BLaER1 (cell line): ENCODE measurements at regions not wholly inside any gene's neighbourhood (a gene's known extent, or its start where the extent isn't known, plus 50 kb on each side); places are given as distances from the start of the nearest gene placed in this dataset.
A peak's percentile ranks its signal among the peaks of the same experiment; 100 is the strongest.

Source experiments
- H3K27ac ChIP-seq: shearing (Covaris generic); formaldehyde crosslinking; 2 replicates; pipeline ENCODE4 v1.8.1; 2022
- H3K27me3 ChIP-seq: shearing (Covaris generic); formaldehyde crosslinking; 2 replicates; pipeline ENCODE4 v1.8.1; 2022
- H3K36me3 ChIP-seq: shearing (Covaris generic); formaldehyde crosslinking; 2 replicates; pipeline ENCODE4 v1.8.1; 2022
- H3K4me1 ChIP-seq: shearing (Covaris generic); formaldehyde crosslinking; 2 replicates; pipeline ENCODE4 v1.8.1; 2022
- H3K4me2 ChIP-seq: shearing (Covaris generic); formaldehyde crosslinking; 2 replicates; pipeline ENCODE4 v1.8.1; 2022
- H3K4me3 ChIP-seq: shearing (Covaris generic); formaldehyde crosslinking; 2 replicates; pipeline ENCODE4 v1.8.1; 2022
- H3K9ac ChIP-seq: shearing (Covaris generic); formaldehyde crosslinking; 2 replicates; pipeline ENCODE4 v1.8.1; 2022
- H3K9me3 ChIP-seq: shearing (Covaris generic); formaldehyde crosslinking; 2 replicates; pipeline ENCODE4 v1.8.1; 2022
- H4K20me1 ChIP-seq: shearing (Covaris generic); formaldehyde crosslinking; 2 replicates; pipeline ENCODE4 v1.8.1; 2022
- Cebpa-rat ChIP-seq: shearing (Covaris generic); IDR thresholded peaks from 2 replicates; pipeline ENCODE4 v1.8.1; 2022

DNA sequence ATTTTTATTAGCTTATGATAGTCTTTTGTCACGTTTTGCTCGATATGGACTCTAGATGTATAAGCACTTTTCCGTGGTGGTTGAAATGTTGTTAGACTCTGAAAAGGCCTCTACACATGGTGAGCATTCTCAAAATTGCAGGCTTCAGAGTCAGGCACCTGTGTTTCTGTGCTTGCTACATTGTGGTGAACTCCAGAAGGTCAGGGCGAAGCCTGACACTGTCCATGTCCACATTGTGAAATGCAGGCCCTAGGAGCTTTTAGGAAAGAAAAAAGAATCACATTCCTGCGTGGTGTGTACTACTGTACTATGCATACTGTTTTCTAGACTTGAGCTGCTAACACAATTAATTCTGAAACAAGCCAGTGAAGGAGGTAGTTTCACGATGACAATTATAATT lies 86.3 kb downstream of the HS3ST1 start:
- Histone ChIP-seq H4K20me1 (no peaks in the 10 kb centered on the region), H3K27me3 (no peaks in the 10 kb centered on the region)
- TF ChIP-seq Cebpa-rat, result no peak

DNA sequence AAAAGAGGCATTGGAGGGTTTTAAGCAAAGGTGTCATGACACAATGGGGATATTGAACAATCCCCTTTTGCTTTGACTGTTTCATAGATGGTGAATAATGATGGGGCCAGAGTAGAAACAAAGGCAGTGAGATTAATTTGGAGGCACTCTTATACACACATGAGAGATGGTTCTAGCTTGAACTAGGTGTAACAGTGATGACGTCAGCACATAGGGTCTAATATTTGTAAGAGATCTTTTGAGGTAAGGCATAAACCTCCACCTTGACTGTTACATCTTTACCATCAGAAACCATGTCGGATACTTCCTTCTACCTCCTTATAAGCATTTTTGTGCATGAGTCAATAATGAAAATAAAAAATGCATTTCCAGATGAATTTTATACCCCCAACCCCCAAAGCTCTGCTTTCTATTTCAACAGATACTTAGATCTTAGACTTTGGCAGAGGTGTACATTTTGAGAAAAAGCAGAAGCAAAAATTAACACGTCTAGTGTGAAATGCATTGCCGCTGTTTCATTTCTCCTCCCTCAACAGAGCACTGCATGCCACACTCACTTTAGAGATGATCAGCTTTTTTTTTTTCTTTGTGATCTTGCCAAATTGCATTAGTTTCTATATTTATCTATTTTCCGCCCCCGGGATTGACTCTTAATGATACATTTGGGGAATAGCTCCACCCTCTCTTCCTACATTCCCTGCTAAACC lies 87.2 kb downstream of the HS3ST1 start:
- no peak for TF ChIP-seq Cebpa-rat
- Histone ChIP-seq H4K20me1 (no peaks in the 10 kb centered on the region), H3K4me3 (no peak overlapping the region), H3K27ac (no peak overlapping the region), H3K27me3 (no peaks in the 10 kb centered on the region), H3K4me2 (no peak overlapping the region), H3K36me3 (no peaks in the 10 kb centered on the region), H3K4me1 (peaks cover 16% of the 10 kb centered on the region), H3K9me3 (no peaks in the 10 kb centered on the region), H3K9ac (no peak overlapping the region)

More for the DNA sequence above, 86.3 kb downstream of the HS3ST1 start:
- no peak overlapping the region for H3K4me3 ChIP-seq
- no peak overlapping the region for H3K9ac ChIP-seq
- peaks cover 16% of the 10 kb centered on the region for H3K4me1 ChIP-seq
- H3K4me2 ChIP-seq, result no peak overlapping the region
- H3K27ac ChIP-seq, result no peak overlapping the region
- no peaks in the 10 kb centered on the region for H3K9me3 ChIP-seq
- H3K36me3 ChIP-seq, result no peaks in the 10 kb centered on the region

DNA sequence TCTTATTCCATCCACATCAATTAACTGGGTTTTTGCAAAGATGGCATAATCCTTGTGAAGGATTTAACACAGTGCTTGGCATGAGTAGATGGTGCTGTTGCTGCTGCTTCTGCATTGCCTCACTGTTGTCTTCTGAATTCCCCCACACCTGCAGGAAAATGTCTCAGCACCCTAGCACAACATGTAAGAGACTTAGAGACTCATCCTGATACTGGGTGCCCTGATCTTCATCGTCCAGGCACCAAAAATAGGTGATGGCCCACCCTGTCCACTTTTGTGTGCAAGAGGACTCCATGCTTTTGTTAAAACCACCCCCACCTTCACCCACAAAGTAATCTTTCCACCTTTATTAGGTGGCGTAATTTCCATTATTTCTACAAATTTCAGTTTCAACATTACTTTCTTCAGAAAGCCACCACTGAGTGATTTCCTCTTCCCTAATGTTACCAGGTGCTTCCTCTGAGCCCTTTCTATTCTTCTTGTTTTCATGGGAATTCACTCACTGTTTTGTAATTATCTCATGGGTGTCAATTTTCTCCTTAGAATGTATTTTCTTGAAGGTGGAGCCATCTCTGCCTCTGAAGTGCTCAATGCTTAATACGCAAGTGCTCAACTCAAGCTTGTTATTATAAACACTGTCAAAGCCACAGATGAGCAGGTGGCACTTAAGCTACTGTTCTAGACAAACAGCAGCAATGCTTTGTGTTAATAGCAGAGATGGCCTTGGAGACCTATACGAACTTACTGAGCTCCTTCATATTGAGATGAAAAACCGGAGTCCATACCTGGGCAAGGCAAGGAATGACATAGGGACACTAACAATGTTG lies 89.5 kb downstream of the HS3ST1 start:
- Histone ChIP-seq H4K20me1 (no peaks in the 10 kb centered on the region), H3K4me2 (peak overlapping the region; percentile 51), H3K27ac (no peak overlapping the region), H3K9ac (no peak overlapping the region), H3K9me3 (no peaks in the 10 kb centered on the region), H3K4me3 (no peak overlapping the region), H3K27me3 (no peaks in the 10 kb centered on the region), H3K36me3 (no peaks in the 10 kb centered on the region), H3K4me1 (peaks cover 16% of the 10 kb centered on the region)
- no peak for TF ChIP-seq Cebpa-rat

DNA sequence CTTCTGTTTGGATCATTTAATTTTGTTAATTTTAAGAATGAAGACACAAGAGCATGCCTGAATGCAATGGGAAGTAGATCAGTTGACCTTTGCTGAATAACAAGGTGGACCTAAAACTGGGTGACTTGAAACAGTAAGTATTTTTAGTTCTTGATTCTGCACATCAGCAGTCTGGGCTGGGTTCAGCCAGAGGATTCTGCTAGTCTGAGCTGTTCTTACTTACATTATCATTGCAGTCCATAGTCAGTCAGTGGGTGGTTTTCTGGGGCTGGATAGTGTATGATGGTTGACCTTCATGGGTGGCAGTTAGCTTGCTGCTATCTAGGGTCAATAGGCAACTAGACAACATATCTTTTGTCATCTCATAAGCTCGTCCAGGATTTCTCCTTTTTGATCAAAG lies 91.4 kb downstream of the HS3ST1 start:
- Histone ChIP-seq H3K27me3 (no peaks in the 10 kb centered on the region), H3K36me3 (no peaks in the 10 kb centered on the region), H3K9me3 (no peaks in the 10 kb centered on the region), H4K20me1 (no peaks in the 10 kb centered on the region), H3K4me3 (no peak overlapping the region), H3K27ac (no peak overlapping the region), H3K4me1 (peaks cover 16% of the 10 kb centered on the region), H3K9ac (no peak overlapping the region), H3K4me2 (no peak overlapping the region)
- no peak for TF ChIP-seq Cebpa-rat

DNA sequence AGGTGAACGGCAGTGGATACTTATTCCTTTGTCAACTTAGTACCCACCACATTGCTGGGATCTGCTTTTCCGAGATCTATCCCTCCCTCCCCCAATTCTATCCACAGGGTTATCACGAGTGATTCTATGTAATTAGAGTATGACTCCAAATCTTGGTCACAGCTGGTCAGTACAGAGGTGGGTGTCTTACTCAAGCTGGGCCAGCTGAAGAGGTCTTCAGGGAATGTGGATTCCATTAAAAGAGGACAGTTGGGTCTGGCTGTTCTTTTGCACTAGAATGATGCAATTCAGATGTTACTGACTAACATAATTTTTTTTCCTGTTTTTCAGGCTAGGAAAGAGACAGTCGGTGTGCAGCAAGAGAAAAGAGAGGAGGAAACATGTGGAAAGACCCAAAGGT lies 92.3 kb downstream of the HS3ST1 start:
- H3K4me1 ChIP-seq, result peaks cover 16% of the 10 kb centered on the region
- no peaks in the 10 kb centered on the region for H3K9me3 ChIP-seq
- no peak overlapping the region for H3K9ac ChIP-seq
- no peak overlapping the region for H3K4me3 ChIP-seq
- no peak overlapping the region for H3K4me2 ChIP-seq
- no peak overlapping the region for H3K27ac ChIP-seq
- H3K36me3 ChIP-seq, result no peaks in the 10 kb centered on the region
- no peaks in the 10 kb centered on the region for H4K20me1 ChIP-seq
- H3K27me3 ChIP-seq, result no peaks in the 10 kb centered on the region
- no peak for TF ChIP-seq Cebpa-rat

DNA sequence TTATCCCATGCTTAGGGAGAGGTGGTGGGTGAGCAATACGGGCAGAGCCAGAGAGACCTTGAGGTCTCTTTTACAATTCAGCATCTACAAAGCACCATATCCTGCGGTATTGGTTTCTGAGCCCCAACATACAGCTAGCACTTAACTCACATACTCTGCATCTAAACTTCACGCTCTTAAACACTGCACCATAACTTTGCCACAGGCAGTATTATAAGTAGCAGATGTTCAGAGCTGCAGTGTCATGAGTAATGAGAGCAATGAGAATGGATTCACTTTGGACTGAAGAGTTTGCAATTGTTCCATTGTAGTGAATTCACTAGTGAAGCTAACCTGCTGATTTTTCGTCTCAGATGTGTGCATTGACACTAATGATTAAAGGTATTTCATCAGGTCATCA lies 93.8 kb downstream of the HS3ST1 start:
- Histone ChIP-seq H4K20me1 (no peaks in the 10 kb centered on the region), H3K9me3 (no peaks in the 10 kb centered on the region), H3K9ac (no peak overlapping the region), H3K27ac (no peak overlapping the region), H3K4me1 (peaks cover 14% of the 10 kb centered on the region), H3K4me3 (no peak overlapping the region), H3K4me2 (no peak overlapping the region), H3K27me3 (no peaks in the 10 kb centered on the region), H3K36me3 (no peaks in the 10 kb centered on the region)
- TF ChIP-seq Cebpa-rat, result no peak

DNA sequence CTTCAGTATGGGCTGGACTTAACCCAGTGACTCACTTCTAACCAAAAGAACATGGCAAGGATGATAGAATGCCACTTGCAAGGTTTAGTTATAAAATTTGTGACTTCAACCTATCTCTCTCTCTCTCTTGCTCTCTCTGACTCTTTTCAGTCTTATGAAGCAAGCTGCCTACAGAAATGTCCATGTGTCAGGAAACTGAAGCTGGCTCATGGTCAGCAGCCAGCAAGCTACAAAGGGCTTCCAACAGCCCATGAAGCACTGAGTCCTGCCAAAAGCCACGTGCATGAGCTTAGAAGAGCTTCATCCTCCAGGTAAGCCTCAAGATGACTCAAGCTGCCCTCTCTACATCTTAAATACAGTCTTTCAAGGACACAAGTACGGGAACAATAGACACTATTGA lies 100.3 kb downstream of the HS3ST1 start:
- Histone ChIP-seq H3K9ac (no peak overlapping the region), H3K4me3 (no peak overlapping the region), H3K4me2 (no peak overlapping the region), H3K27me3 (no peaks in the 10 kb centered on the region), H4K20me1 (no peaks in the 10 kb centered on the region), H3K27ac (no peak overlapping the region), H3K36me3 (no peaks in the 10 kb centered on the region), H3K9me3 (peaks cover 16% of the 10 kb centered on the region), H3K4me1 (peaks cover 7% of the 10 kb centered on the region; the same call in 1 of the 2 replicates)
- TF ChIP-seq Cebpa-rat, result no peak

DNA sequence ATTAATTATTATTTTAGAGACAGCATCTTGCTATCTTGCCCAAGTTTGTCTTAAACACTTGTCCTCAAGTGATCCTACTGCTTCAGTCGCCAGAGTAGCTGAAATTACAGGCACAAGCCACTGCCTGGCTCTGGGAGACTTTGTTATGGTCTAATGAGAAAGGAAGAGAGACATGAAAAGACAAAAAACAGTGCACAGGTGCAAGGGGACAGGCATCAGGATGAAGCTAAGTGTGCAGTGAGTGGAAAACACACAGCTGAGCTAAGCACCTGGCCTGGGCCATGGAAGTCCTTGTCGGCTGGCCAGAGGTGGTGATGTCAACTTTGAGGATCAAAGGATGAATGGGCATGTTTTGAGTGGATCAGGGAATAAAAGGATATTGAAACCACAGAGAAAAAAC lies 102.7 kb downstream of the HS3ST1 start:
- no peaks in the 10 kb centered on the region for H3K36me3 ChIP-seq
- no peak overlapping the region for H3K4me3 ChIP-seq
- no peaks in the 10 kb centered on the region for H3K27me3 ChIP-seq
- no peaks in the 10 kb centered on the region for H4K20me1 ChIP-seq
- H3K4me1 ChIP-seq, result peaks cover 7% of the 10 kb centered on the region; the same call in 1 of the 2 replicates
- no peak overlapping the region for H3K9ac ChIP-seq
- no peak overlapping the region for H3K27ac ChIP-seq
- TF ChIP-seq Cebpa-rat, result no peak
- H3K4me2 ChIP-seq, result peak overlapping the region; percentile 10; the same call in 1 of the 2 replicates
- H3K9me3 ChIP-seq, result peaks cover 27% of the 10 kb centered on the region

DNA sequence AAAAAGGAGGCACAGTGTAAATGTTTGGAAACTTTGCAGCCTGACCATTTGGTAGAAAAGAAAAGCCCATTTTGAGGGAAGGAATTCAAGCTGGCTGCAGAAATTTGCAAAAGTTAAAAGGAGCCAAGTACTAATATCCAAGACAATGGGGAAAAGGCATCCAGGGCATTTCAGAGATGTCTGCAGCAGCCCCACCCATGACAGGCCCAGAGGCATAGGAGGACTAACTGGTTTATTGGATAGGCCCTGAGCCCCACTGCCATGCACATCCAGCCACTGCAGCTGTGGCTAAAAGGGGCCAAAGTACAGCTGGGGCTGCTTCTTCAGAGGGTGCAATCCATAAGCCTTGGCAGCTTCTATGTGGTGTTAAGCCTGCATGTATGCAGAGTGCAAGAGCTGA lies 104.9 kb downstream of the HS3ST1 start:
- Histone ChIP-seq H3K27ac (no peak overlapping the region), H3K27me3 (no peaks in the 10 kb centered on the region), H3K4me2 (no peak overlapping the region), H3K4me1 (peaks cover 7% of the 10 kb centered on the region; the same call in 1 of the 2 replicates), H3K9me3 (peaks cover 27% of the 10 kb centered on the region), H4K20me1 (no peaks in the 10 kb centered on the region), H3K36me3 (no peaks in the 10 kb centered on the region), H3K9ac (no peak overlapping the region), H3K4me3 (no peak overlapping the region)
- no peak for TF ChIP-seq Cebpa-rat
